ENCODE measurements at regions not wholly inside any gene's neighbourhood (a gene's known extent, or its start where the extent isn't known, plus 50 kb on each side); places are given as distances from the start of the nearest gene placed in this dataset.

GRCh38 chr2:18771212-18771611 is 181.8 kb upstream of the NT5C1B start:
- Histone ChIP-seq H3K27ac (replicated peaks) (no peak overlapping the region), H3K4me3 (replicated peaks; ENCODE audit: insufficient read depth, low read length) (no peak overlapping the region), H3K27me3 (ENCODE audit: insufficient read depth, poor library complexity, severe bottlenecking) (no peaks in the 10 kb centered on the region)
- no peak for TF ChIP-seq POLR2AphosphoS5 (IDR thresholded peaks at IDR 0.05; ENCODE audit: low read depth)
- TF ChIP-seq SPI1 (IDR thresholded peaks at IDR 0.05; ENCODE audit: borderline replicate concordance, low read depth): no peak
- TF ChIP-seq REST (IDR thresholded peaks at IDR 0.05; ENCODE audit: insufficient replicate concordance, low read depth): no peak
- TF ChIP-seq GABPA (IDR thresholded peaks at IDR 0.05; ENCODE audit: low read depth): no peak
- no peak for TF ChIP-seq CTCF (IDR thresholded peaks at IDR 0.05; ENCODE audit: insufficient read depth, low read length)
- DNase-seq (ENCODE audit: low read depth in 1 of 2, low spot score in 1 of 2): no peak

GRCh38 chr2:18763338-18763737 is 174.0 kb upstream of the NT5C1B start:
- Histone ChIP-seq H3K4me3 (replicated peaks; ENCODE audit: insufficient read depth, low read length) (no peak overlapping the region), H3K27ac (replicated peaks) (no peak overlapping the region), H3K27me3 (ENCODE audit: insufficient read depth, poor library complexity, severe bottlenecking) (no peaks in the 10 kb centered on the region)
- TF ChIP-seq GABPA (IDR thresholded peaks at IDR 0.05; ENCODE audit: low read depth) (no peak), REST (IDR thresholded peaks at IDR 0.05; ENCODE audit: insufficient replicate concordance, low read depth) (no peak), CTCF (IDR thresholded peaks at IDR 0.05; ENCODE audit: insufficient read depth, low read length) (no peak), POLR2AphosphoS5 (IDR thresholded peaks at IDR 0.05; ENCODE audit: low read depth) (no peak), SPI1 (IDR thresholded peaks at IDR 0.05; ENCODE audit: borderline replicate concordance, low read depth) (no peak)
- no peak for DNase-seq (ENCODE audit: low read depth in 1 of 2, low spot score in 1 of 2)

GRCh38 chr2:18762667-18763066 is 173.3 kb upstream of the NT5C1B start:
- H3K4me3 ChIP-seq (replicated peaks; ENCODE audit: insufficient read depth, low read length): no peak overlapping the region
- H3K27me3 ChIP-seq (ENCODE audit: insufficient read depth, poor library complexity, severe bottlenecking): no peaks in the 10 kb centered on the region
- DNase-seq (ENCODE audit: low read depth in 1 of 2, low spot score in 1 of 2): no peak
- TF ChIP-seq REST (IDR thresholded peaks at IDR 0.05; ENCODE audit: insufficient replicate concordance, low read depth) (no peak), GABPA (IDR thresholded peaks at IDR 0.05; ENCODE audit: low read depth) (no peak), CTCF (IDR thresholded peaks at IDR 0.05; ENCODE audit: insufficient read depth, low read length) (no peak), POLR2AphosphoS5 (IDR thresholded peaks at IDR 0.05; ENCODE audit: low read depth) (no peak), SPI1 (IDR thresholded peaks at IDR 0.05; ENCODE audit: borderline replicate concordance, low read depth) (no peak)
- H3K27ac ChIP-seq (replicated peaks): no peak overlapping the region
